Keratinocyte (primary cell): ENCODE measurements at regions not wholly inside any gene's neighbourhood (a gene's known extent, or its start where the extent isn't known, plus 50 kb on each side); places are given as distances from the start of the nearest gene placed in this dataset.

ENCODE experiments used
- DNase-seq: peaks from one replicate; pipeline ENCODE4 v3.0.0-alpha.2; 2011; ENCODE audit warnings: low read depth, missing footprints, low spot score
- FAIRE-seq: peaks from 2 replicates; lab custom pipeline; 2011; peaks lifted over from hg19 to GRCh38; lab: Jason Lieb, UNC
- H2AFZ ChIP-seq: 2 replicates; pipeline ENCODE4 v1.6.0; 2012; ENCODE audit warnings: low read length, control low read depth, inconsistent platforms; ENCODE audit not compliant: control insufficient read depth
- H3K27ac ChIP-seq: 2 replicates; pipeline ENCODE4 v1.5.1; 2011; ENCODE audit warnings: low read length; ENCODE audit not compliant: control insufficient read depth, insufficient read depth
- H3K27me3 ChIP-seq: 3 replicates; pipeline ENCODE4 v1.6.0; 2011; ENCODE audit warnings: low read length; ENCODE audit not compliant: control insufficient read depth, insufficient read depth; ENCODE audit errors: extremely low read depth
- H3K36me3 ChIP-seq, 2 experiments: 2 replicates in 1 of 2; 3 replicates in 1 of 2; pipeline ENCODE4 v1.5.1; 2011; ENCODE audit warnings: low read length in 2 of 2, mild to moderate bottlenecking in 1 of 2; ENCODE audit not compliant: control insufficient read depth in 2 of 2, insufficient read depth in 2 of 2; ENCODE audit errors: extremely low read depth in 1 of 2
- H3K4me1 ChIP-seq: 3 replicates; pipeline ENCODE4 v1.5.1; 2011; ENCODE audit warnings: low read length; ENCODE audit not compliant: control insufficient read depth, insufficient read depth; ENCODE audit errors: extremely low read depth
- H3K4me2 ChIP-seq: 3 replicates; pipeline ENCODE4 v1.6.0; 2011; ENCODE audit warnings: low read depth, low read length; ENCODE audit not compliant: control insufficient read depth, insufficient read depth; ENCODE audit errors: extremely low read depth
- H3K4me3 ChIP-seq, 3 experiments: fragments of 200-600 bp in 1 of 3; sonication (generic) in 1 of 3; 2 replicates in 2 of 3; 3 replicates in 1 of 3; pipeline ENCODE4 v1.5.1; 2011 to 2016; ENCODE audit warnings: low read length in 3 of 3, mild to moderate bottlenecking in 3 of 3, control low read depth in 2 of 3, inconsistent platforms in 1 of 3, low read depth in 1 of 3, mixed read lengths in 1 of 3, mixed run types in 1 of 3, moderate library complexity in 1 of 3; ENCODE audit not compliant: control insufficient read depth in 2 of 3, insufficient read depth in 2 of 3; ENCODE audit errors: extremely low read depth in 1 of 3
- H3K79me2 ChIP-seq: 2 replicates; pipeline ENCODE4 v1.6.0; 2012; ENCODE audit warnings: low read length; ENCODE audit not compliant: control insufficient read depth, insufficient read depth
- H3K9ac ChIP-seq: 3 replicates; pipeline ENCODE4 v1.6.0; 2011; ENCODE audit warnings: low read length; ENCODE audit not compliant: control insufficient read depth, insufficient read depth; ENCODE audit errors: extremely low read depth
- H3K9me1 ChIP-seq: 3 replicates; pipeline ENCODE4 v1.6.0; 2011; ENCODE audit warnings: low read length; ENCODE audit not compliant: control insufficient read depth, insufficient read depth; ENCODE audit errors: extremely low read depth
- H3K9me3 ChIP-seq: 2 replicates; pipeline ENCODE4 v1.5.1; 2012; ENCODE audit warnings: low read depth, low read length; ENCODE audit not compliant: control insufficient read depth
- H4K20me1 ChIP-seq: 3 replicates; pipeline ENCODE4 v1.6.0; 2011; ENCODE audit warnings: low read length; ENCODE audit not compliant: control insufficient read depth, insufficient read depth; ENCODE audit errors: extremely low read depth
- EZH2 ChIP-seq: IDR thresholded peaks from one replicate; pipeline ENCODE4 v1.6.1; 2012; ENCODE audit warnings: inconsistent platforms, mild to moderate bottlenecking, low read length, moderate library complexity
- dilution Hi-C: fragments of 300-500 bp; cut with MboI; formaldehyde crosslinking; loops from one replicate; pipeline ENCODE4 v1.7.0; 2020; ENCODE audit warnings: low sequenced_read_pairs; ENCODE audit not compliant: extremely low pct_ligation_motif_present
- TF ChIP-seq, protein P1 (sequence below), 3 experiments: IDR thresholded peaks in 1 of 3; conservative IDR thresholded peaks in 1 of 3; optimal IDR thresholded peaks in 1 of 3; 2 replicates in 2 of 3; 3 replicates in 1 of 3; pipeline versions ENCODE3 to v1.5.1; 2011; ENCODE audit warnings: low read length in 3 of 3, mild to moderate bottlenecking in 3 of 3, moderate library complexity in 2 of 3, control low read depth in 1 of 3, inconsistent platforms in 1 of 3; ENCODE audit not compliant: insufficient read depth in 2 of 3; ENCODE audit errors: extremely low read depth in 1 of 3

- no peak overlapping the region for H3K4me2 ChIP-seq
- no peaks in the 10 kb centered on the region for H3K9me3 ChIP-seq
- H3K4me3 ChIP-seq = no peak overlapping the region
- DNase-seq = no peak
- H3K9me1 ChIP-seq = no peaks in the 10 kb centered on the region
- no peak for TF ChIP-seq EZH2
- TF ChIP-seq, protein P1, sequence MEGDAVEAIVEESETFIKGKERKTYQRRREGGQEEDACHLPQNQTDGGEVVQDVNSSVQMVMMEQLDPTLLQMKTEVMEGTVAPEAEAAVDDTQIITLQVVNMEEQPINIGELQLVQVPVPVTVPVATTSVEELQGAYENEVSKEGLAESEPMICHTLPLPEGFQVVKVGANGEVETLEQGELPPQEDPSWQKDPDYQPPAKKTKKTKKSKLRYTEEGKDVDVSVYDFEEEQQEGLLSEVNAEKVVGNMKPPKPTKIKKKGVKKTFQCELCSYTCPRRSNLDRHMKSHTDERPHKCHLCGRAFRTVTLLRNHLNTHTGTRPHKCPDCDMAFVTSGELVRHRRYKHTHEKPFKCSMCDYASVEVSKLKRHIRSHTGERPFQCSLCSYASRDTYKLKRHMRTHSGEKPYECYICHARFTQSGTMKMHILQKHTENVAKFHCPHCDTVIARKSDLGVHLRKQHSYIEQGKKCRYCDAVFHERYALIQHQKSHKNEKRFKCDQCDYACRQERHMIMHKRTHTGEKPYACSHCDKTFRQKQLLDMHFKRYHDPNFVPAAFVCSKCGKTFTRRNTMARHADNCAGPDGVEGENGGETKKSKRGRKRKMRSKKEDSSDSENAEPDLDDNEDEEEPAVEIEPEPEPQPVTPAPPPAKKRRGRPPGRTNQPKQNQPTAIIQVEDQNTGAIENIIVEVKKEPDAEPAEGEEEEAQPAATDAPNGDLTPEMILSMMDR (optimal IDR thresholded peaks at IDR 0.05 in 1 of 3, IDR thresholded peaks at IDR 0.05 in 1 of 3, conservative IDR thresholded peaks at IDR 0.05 in 1 of 3; ENCODE audit: extremely low read depth in 1 of 3, insufficient read depth in 2 of 3, low read length in 3 of 3) = no peak
- no peak overlapping the region for H3K27ac ChIP-seq
- no peak for FAIRE-seq
- dilution Hi-C loops = no loop called here
- H4K20me1 ChIP-seq = no peaks in the 10 kb centered on the region
- H3K4me1 ChIP-seq = peaks cover 17% of the 10 kb centered on the region
- no peaks in the 10 kb centered on the region for H3K27me3 ChIP-seq
- H3K79me2 ChIP-seq = no peaks in the 10 kb centered on the region
- H2AFZ ChIP-seq = no peak overlapping the region
- no peak overlapping the region for H3K9ac ChIP-seq
- no peaks in the 10 kb centered on the region for H3K36me3 ChIP-seq
Measured at GRCh38 chr4:78684325-78685079, 91.6 kb upstream of the BMP2K start.

DNA sequence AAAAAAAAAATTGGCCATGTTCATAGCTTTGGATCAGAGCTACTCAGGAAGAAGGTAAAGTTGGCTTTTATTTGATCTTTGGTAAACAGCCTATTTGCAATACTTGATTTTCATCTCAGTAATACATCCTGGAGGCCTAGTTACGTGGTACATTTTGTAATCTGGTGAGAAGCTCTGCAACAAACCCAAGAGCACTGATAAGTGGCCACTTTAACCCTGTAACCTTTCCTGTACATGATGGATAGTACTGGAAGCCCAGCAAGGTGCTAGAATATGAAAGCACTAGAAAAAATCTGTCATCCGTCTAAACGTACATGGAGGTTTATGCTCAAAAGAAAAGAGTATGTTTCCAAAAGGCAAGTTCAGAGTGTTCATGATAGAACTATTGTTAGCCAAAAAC is 88.3 kb upstream of the BMP2K start:
- Histone ChIP-seq H2AFZ (no peak overlapping the region), H3K27me3 (no peaks in the 10 kb centered on the region), H3K79me2 (no peaks in the 10 kb centered on the region), H4K20me1 (no peaks in the 10 kb centered on the region), H3K9ac (no peak overlapping the region), H3K36me3 (no peaks in the 10 kb centered on the region), H3K4me3 (no peak overlapping the region), H3K27ac (no peak overlapping the region), H3K9me1 (no peaks in the 10 kb centered on the region), H3K4me2 (no peak overlapping the region), H3K4me1 (peaks cover 17% of the 10 kb centered on the region), H3K9me3 (no peaks in the 10 kb centered on the region)
- DNase-seq = no peak
- TF ChIP-seq, protein P1 (optimal IDR thresholded peaks at IDR 0.05 in 1 of 3, IDR thresholded peaks at IDR 0.05 in 1 of 3, conservative IDR thresholded peaks at IDR 0.05 in 1 of 3; ENCODE audit: extremely low read depth in 1 of 3, insufficient read depth in 2 of 3, low read length in 3 of 3) = no peak
- no peak for TF ChIP-seq EZH2
- dilution Hi-C loops = no loop called here
- FAIRE-seq = no peak
